ENCODE measurements at regions not wholly inside any gene's neighbourhood (a gene's known extent, or its start where the extent isn't known, plus 50 kb on each side); places are given as distances from the start of the nearest gene placed in this dataset.

GRCh38 chr20:48358176-48359054, 469.4 kb downstream of the PREX1 start:
- no peak for DNase-seq (ENCODE audit: low spot score)

GRCh38 chr20:48357714-48358113, 470.1 kb downstream of the PREX1 start:
- no peak for DNase-seq (ENCODE audit: low spot score)

- no peak for DNase-seq (ENCODE audit: low spot score)
Measured at GRCh38 chr20:48354903-48355302, 472.9 kb downstream of the PREX1 start.

GRCh38 chr20:48354320-48354876, 473.4 kb downstream of the PREX1 start:
- DNase-seq (ENCODE audit: low spot score): no peak

- DNase-seq (ENCODE audit: low spot score): no peak
Measured at GRCh38 chr20:48352628-48353027, 475.2 kb downstream of the PREX1 start.

- DNase-seq (ENCODE audit: low spot score): no peak
Measured at GRCh38 chr20:48352042-48352441, 475.8 kb downstream of the PREX1 start.

- peak; percentile 59 for DNase-seq (ENCODE audit: low spot score)
Measured at GRCh38 chr20:48350313-48350988, 477.3 kb downstream of the PREX1 start.

GRCh38 chr20:48349656-48350055, 478.1 kb downstream of the PREX1 start:
- no peak for DNase-seq (ENCODE audit: low spot score)

GRCh38 chr20:48348022-48348421, 479.8 kb downstream of the PREX1 start:
- DNase-seq (ENCODE audit: low spot score): no peak

- DNase-seq (ENCODE audit: low spot score): no peak
Measured at GRCh38 chr20:48342822-48343513, 484.8 kb downstream of the PREX1 start.

GRCh38 chr20:48340883-48341281, 486.9 kb downstream of the PREX1 start:
- no peak for DNase-seq (ENCODE audit: low spot score)

- DNase-seq (ENCODE audit: low spot score): no peak
Measured at GRCh38 chr20:48339986-48340882, 487.6 kb downstream of the PREX1 start.

- no peak for DNase-seq (ENCODE audit: low spot score)
Measured at GRCh38 chr20:48339190-48339985, 488.4 kb downstream of the PREX1 start.

GRCh38 chr20:48338717-48339116, 489.1 kb downstream of the PREX1 start:
- DNase-seq (ENCODE audit: low spot score): no peak

- DNase-seq (ENCODE audit: low spot score): no peak
Measured at GRCh38 chr20:48336597-48336996, 491.2 kb downstream of the PREX1 start.

- DNase-seq (ENCODE audit: low spot score): no peak
Measured at GRCh38 chr20:48335308-48336050, 492.3 kb downstream of the PREX1 start.

- DNase-seq (ENCODE audit: low spot score): no peak
Measured at GRCh38 chr20:48333707-48334106, 494.1 kb downstream of the PREX1 start.

- DNase-seq (ENCODE audit: low spot score): no peak
Measured at GRCh38 chr20:48332555-48332954, 495.2 kb downstream of the PREX1 start.

- no peak for DNase-seq (ENCODE audit: low spot score)
Measured at GRCh38 chr20:48331518-48332286, 496.1 kb downstream of the PREX1 start.
